ENCODE measurements at regions not wholly inside any gene's neighbourhood (a gene's known extent, or its start where the extent isn't known, plus 50 kb on each side); places are given as distances from the start of the nearest gene placed in this dataset.
"Not testable (repeated sequence)": the region's sequence is repeated elsewhere in the genome, so short reads cannot be mapped to it uniquely, and the experiment has no call there.

DNA sequence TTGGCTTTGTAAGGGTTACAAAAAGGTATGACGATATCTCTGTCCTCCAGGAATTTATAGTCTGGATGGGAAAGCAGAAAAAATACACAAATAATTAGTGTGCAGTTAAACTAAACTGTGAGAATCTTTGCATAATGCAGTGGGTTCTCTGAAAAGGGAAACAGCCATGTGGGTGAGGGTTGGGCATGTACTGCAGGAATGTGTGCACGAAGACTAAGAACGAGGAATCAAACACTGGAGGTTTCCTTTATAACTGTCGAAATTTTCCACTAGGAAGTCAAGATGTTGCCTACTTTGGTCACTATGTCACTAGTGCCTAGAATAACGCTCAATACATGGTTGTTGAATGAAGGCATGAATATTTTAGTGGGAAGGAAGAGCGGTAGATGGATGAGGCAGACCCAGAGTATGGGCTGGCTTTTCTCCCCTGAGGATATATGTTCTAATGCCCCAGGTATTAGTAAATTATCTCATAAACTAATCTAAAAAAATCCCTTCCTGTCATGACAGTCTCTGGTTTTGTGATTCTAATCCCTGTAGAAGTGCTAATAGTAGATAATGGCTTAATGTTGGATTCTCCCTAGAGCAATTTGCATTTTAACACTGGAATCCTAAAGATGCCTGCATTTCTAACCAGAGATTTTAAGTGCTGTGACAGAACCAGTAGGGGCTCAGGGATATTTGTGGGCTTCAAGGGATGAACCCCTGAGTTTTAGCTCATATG is 227.3 kb downstream of the NMUR2 start:
- Histone ChIP-seq H3K9me3 (ENCODE audit: control insufficient read depth in 2 of 3, insufficient read depth in 1 of 3, low read length in 3 of 3) (peaks cover 0 to 2% (median 0%) of the 10 kb centered on the region in 3 donors), H3K27ac (ENCODE audit: low read depth in 2 of 2, low read length in 2 of 2) (no peak overlapping the region), H3K27me3 (ENCODE audit: control insufficient read depth, insufficient read depth, low read length) (no peaks in the 10 kb centered on the region), H3K4me1 (ENCODE audit: control insufficient read depth in 2 of 3, insufficient read depth in 2 of 3, low read depth in 1 of 3, low read length in 3 of 3) (no peaks in the 10 kb centered on the region), H3K36me3 (ENCODE audit: control insufficient read depth in 2 of 3, insufficient read depth in 3 of 3, low read length in 3 of 3) (no peaks in the 10 kb centered on the region), H3K9ac (ENCODE audit: low read length in 3 of 3) (no peak overlapping the region), H3K4me3 (ENCODE audit: low read length in 3 of 3) (no peak overlapping the region)
- TF ChIP-seq, protein P1, sequence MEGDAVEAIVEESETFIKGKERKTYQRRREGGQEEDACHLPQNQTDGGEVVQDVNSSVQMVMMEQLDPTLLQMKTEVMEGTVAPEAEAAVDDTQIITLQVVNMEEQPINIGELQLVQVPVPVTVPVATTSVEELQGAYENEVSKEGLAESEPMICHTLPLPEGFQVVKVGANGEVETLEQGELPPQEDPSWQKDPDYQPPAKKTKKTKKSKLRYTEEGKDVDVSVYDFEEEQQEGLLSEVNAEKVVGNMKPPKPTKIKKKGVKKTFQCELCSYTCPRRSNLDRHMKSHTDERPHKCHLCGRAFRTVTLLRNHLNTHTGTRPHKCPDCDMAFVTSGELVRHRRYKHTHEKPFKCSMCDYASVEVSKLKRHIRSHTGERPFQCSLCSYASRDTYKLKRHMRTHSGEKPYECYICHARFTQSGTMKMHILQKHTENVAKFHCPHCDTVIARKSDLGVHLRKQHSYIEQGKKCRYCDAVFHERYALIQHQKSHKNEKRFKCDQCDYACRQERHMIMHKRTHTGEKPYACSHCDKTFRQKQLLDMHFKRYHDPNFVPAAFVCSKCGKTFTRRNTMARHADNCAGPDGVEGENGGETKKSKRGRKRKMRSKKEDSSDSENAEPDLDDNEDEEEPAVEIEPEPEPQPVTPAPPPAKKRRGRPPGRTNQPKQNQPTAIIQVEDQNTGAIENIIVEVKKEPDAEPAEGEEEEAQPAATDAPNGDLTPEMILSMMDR (IDR thresholded peaks at IDR 0.05; ENCODE audit: borderline replicate concordance, extremely low read depth, insufficient read depth): no peak
- no peak for DNase-seq
- intact Hi-C loops (cut with DNase I): no loop called here
- FAIRE-seq: no peak

DNA sequence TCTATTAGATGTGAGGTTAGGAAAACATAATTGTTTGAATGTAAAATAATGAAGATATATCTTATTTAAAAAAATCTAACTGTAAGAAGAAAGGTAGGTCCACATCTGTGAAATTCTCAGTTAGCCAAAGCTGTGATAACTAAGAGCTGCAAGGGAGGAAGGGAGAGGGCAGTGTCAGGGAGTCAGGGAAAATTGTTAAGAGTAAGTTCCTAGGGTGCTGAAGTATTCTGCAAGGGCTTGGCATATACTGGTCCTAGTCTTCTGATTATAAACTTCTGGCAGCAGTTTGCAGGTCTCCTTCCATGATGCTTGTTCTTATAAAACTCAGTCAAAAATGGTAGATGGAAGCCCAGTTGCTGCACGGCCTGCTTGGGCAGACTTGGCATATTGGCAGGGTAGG is 233.2 kb downstream of the NMUR2 start:
- Histone ChIP-seq H3K9ac (ENCODE audit: low read length in 3 of 3) (no peak overlapping the region), H3K36me3 (ENCODE audit: control insufficient read depth in 2 of 3, insufficient read depth in 3 of 3, low read length in 3 of 3) (no peaks in the 10 kb centered on the region), H3K27me3 (ENCODE audit: control insufficient read depth, insufficient read depth, low read length) (no peaks in the 10 kb centered on the region), H3K4me1 (ENCODE audit: control insufficient read depth in 2 of 3, insufficient read depth in 2 of 3, low read depth in 1 of 3, low read length in 3 of 3) (peaks cover 0 to 2% (median 0%) of the 10 kb centered on the region in 3 donors), H3K9me3 (ENCODE audit: control insufficient read depth in 2 of 3, insufficient read depth in 1 of 3, low read length in 3 of 3) (no peaks in the 10 kb centered on the region), H3K27ac (ENCODE audit: low read depth in 2 of 2, low read length in 2 of 2) (no peak overlapping the region), H3K4me3 (ENCODE audit: low read length in 3 of 3) (no peak overlapping the region)
- TF ChIP-seq, protein P1 (IDR thresholded peaks at IDR 0.05; ENCODE audit: borderline replicate concordance, extremely low read depth, insufficient read depth): no peak
- intact Hi-C loops (cut with DNase I): no loop called here
- DNase-seq (no peak), FAIRE-seq (no peak)

DNA sequence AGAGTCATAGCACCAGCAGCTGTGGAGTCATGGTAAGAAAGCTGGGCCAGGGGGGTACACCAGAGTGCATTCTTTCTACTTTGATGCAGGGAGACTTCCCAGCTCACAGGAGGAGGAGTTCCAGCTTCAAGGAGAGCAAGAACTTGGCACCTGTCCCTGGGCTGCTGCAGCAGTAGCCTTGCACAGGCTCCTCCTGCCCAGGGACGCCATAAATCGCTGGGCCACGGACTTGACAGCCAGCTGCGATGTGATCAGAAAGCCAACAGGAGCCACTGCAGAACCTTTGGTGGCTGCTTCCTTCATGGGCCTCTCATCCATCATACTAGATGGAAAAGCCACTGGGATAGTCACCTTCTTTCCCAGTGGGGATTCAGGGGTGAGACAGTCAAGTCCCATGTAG is 234.7 kb downstream of the NMUR2 start:
- H3K27me3 ChIP-seq (ENCODE audit: control insufficient read depth, insufficient read depth, low read length): no peaks in the 10 kb centered on the region
- intact Hi-C loops (cut with DNase I): no loop called here
- no peak overlapping the region for H3K9ac ChIP-seq (ENCODE audit: low read length in 3 of 3)
- no peak overlapping the region for H3K4me3 ChIP-seq (ENCODE audit: low read length in 3 of 3)
- TF ChIP-seq, protein P1 (IDR thresholded peaks at IDR 0.05; ENCODE audit: borderline replicate concordance, extremely low read depth, insufficient read depth): no peak
- no peak overlapping the region for H3K27ac ChIP-seq (ENCODE audit: low read depth in 2 of 2, low read length in 2 of 2)
- H3K9me3 ChIP-seq (ENCODE audit: control insufficient read depth in 2 of 3, insufficient read depth in 1 of 3, low read length in 3 of 3): no peaks in the 10 kb centered on the region
- FAIRE-seq (no peak), DNase-seq (peak; percentile 13 to 55 (median 31))
- peaks cover 0 to 2% (median 0%) of the 10 kb centered on the region in 3 donors for H3K4me1 ChIP-seq (ENCODE audit: control insufficient read depth in 2 of 3, insufficient read depth in 2 of 3, low read depth in 1 of 3, low read length in 3 of 3)
- H3K36me3 ChIP-seq (ENCODE audit: control insufficient read depth in 2 of 3, insufficient read depth in 3 of 3, low read length in 3 of 3): no peaks in the 10 kb centered on the region

DNA sequence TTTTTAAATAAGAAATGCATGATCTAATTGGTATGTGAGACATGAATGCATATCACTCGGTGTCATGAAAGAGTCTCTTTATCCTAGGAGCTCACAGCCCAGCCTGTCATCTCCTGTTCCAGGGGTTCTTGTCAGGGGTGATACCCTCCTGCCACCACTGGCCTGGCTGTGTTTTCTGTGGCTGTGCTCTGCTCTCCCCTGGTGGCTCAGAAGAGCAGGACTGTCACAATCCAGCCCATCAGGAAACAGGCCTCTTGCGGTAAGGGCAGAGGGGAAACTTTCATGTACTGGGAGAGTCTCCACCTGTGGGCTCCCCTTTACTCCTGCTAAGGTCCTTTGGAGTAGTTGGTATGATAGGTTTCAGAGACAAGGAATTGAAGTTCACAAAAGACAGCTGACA is 240.2 kb upstream of the GLRA1 start:
- no peak for FAIRE-seq
- Histone ChIP-seq H3K4me1 (ENCODE audit: control insufficient read depth in 2 of 3, insufficient read depth in 2 of 3, low read depth in 1 of 3, low read length in 3 of 3) (no peaks in the 10 kb centered on the region), H3K27ac (ENCODE audit: low read depth in 2 of 2, low read length in 2 of 2) (no peak overlapping the region), H3K4me3 (ENCODE audit: low read length in 3 of 3) (no peak overlapping the region), H3K27me3 (ENCODE audit: control insufficient read depth, insufficient read depth, low read length) (no peaks in the 10 kb centered on the region), H3K36me3 (ENCODE audit: control insufficient read depth in 2 of 3, insufficient read depth in 3 of 3, low read length in 3 of 3) (no peaks in the 10 kb centered on the region), H3K9me3 (ENCODE audit: control insufficient read depth in 2 of 3, insufficient read depth in 1 of 3, low read length in 3 of 3) (no peaks in the 10 kb centered on the region), H3K9ac (ENCODE audit: low read length in 3 of 3) (no peak overlapping the region)
- TF ChIP-seq, protein P1 (IDR thresholded peaks at IDR 0.05; ENCODE audit: borderline replicate concordance, extremely low read depth, insufficient read depth): no peak
- intact Hi-C loops (cut with DNase I): no loop called here
- DNase-seq: no peak

DNA sequence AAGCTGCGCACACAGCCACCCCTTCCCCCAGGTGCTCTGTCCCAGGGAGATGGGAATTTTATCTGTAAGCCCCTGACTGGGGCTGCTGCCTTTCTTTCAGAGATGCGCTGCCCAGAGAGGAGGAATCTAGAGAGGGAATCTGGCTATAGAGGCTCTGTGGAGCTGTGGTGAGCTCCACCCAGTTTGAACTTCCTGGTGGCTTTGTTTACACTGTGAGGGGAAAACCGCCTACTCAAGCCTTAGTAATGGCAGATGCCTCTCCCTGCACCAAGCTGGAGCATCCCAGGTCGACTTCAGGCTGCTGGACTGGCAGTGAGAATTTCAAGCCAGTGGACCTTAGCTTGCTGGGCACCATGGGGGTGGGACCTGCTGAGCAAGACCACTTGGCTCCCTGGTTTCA is 235.2 kb upstream of the GLRA1 start:
- DNase-seq; H3K4me1 ChIP-seq (ENCODE audit: control insufficient read depth in 2 of 3, insufficient read depth in 2 of 3, low read depth in 1 of 3, low read length in 3 of 3); H3K9ac ChIP-seq (ENCODE audit: low read length in 3 of 3); FAIRE-seq; H3K27ac ChIP-seq (ENCODE audit: low read depth in 2 of 2, low read length in 2 of 2); intact Hi-C loops (cut with DNase I); H3K9me3 ChIP-seq (ENCODE audit: control insufficient read depth in 2 of 3, insufficient read depth in 1 of 3, low read length in 3 of 3); H3K4me3 ChIP-seq (ENCODE audit: low read length in 3 of 3); H3K27me3 ChIP-seq (ENCODE audit: control insufficient read depth, insufficient read depth, low read length); H3K36me3 ChIP-seq (ENCODE audit: control insufficient read depth in 2 of 3, insufficient read depth in 3 of 3, low read length in 3 of 3): not testable (repeated sequence)
